22Rv1 (cell line): ENCODE measurements at regions not wholly inside any gene's neighbourhood (a gene's known extent, or its start where the extent isn't known, plus 50 kb on each side); places are given as distances from the start of the nearest gene placed in this dataset.
"Not testable (repeated sequence)": the region's sequence is repeated elsewhere in the genome, so short reads cannot be mapped to it uniquely, and the experiment has no call there.

Experiments
- CTCF ChIP-seq: fragments of 450-650 bp; IDR thresholded peaks from 2 replicates; pipeline ENCODE4 v1.5.1; 2017; ENCODE audit warnings: mild to moderate bottlenecking
- ZFX ChIP-seq: fragments of 450-650 bp; IDR thresholded peaks from 2 replicates; pipeline ENCODE4 v1.6.1; 2017; ENCODE audit warnings: antibody characterized with exemption, borderline replicate concordance

- not testable (repeated sequence) for TF ChIP-seq ZFX, CTCF
These were observed 250.1 kb upstream of the OR4C13 start for GRCh38 chr11:49702121-49702520.
